HG02973 (cell line): ENCODE measurements at regions not wholly inside any gene's neighbourhood (a gene's known extent, or its start where the extent isn't known, plus 50 kb on each side); places are given as distances from the start of the nearest gene placed in this dataset.

Source experiments
- ATAC-seq: cut with Tn5 transposase; IDR thresholded peaks from one replicate; pipeline ENCODE4 v1.9.1; 2021; ENCODE audit warnings: moderate library complexity; ENCODE audit not compliant: unreplicated experiment

DNA sequence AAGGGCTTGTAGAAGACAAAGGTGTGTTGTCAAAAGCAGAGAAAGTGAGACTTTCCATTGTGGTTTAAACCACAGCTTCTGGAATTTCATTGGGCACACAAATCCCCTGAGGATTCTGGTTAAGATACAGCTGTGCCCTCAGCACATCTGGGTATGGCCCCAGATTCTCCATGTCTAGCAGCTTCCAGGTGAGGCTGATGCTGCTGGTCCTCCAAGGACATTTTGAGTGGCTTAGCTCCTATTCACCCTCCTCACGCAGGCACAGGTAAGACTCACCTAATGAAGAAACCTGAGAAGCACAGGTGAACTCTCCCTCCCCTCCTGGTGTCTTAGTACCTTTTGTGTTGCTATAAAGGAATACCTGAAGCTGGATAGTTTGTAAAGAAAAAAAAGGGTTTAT is 88.9 kb upstream of the IGLL5 start:
- no peak for ATAC-seq

DNA sequence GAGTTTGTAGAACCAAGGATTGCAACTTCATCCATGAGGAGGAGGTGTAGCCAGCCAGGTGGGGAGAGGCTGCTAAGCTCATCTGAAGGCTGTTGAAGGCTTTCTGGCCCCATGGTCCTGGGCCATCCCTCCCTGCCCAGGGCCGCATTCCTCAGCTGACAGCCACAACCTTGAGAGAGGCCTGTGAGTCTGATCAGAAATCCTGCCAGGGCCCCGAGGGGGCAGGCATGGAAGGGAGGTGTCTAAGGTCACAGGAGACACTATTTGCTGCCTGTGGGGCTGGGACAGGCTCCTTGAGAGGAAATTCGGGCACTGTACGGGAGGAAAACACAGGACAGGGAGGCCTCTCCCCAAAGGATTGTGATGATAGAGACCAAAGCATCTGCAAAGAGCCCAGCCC is 88.1 kb upstream of the IGLL5 start:
- no peak for ATAC-seq

DNA sequence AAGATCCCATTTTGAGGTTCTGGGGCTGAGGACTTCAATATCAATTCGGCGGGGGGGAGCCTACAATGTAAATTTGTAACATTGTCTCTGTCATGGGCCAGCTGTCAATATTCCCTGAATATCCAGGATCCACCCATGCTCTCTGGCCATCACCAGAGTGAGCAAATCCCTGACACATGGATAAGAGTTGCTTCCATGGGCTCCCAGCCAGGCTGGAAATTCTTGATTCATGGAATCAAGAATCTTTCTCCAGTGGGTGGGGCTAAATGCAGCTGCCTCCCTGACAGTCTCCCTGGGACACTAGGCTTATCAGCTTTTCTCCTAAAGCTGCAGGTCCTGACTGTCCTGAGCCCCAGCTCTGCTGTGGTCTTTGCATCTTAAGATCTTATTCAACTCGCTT is 86.9 kb upstream of the IGLL5 start:
- ATAC-seq = no peak

DNA sequence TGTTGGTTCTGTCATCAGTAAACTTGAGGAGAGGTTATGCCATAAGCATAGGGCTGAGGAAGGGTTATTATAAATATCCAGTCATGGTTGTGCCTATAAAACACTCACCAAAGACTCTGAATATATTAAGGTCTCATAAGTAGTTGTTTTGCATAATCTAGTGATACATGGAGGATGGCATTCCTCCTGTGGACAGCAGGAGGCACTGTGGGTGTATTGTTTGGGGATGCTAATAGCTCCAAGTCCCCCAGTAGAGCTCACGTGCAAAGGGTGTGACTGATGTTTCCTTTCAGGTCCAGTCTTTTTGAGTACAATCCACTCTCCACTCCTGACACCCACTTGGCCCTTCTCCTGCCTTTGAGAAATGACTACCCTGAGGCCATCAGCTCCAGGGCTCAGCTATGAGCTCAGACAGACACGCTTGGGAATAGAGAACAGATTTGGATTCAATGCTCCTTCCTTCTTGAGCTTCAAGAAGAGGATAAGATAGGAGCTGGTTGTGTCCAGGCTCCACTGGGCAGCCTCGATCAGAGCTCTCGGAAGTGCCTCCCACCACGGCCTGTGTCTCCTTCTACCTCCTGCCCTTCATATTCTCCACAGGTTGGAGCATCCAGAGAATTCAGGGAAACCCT is 85.2 kb upstream of the IGLL5 start:
- no peak for ATAC-seq

DNA sequence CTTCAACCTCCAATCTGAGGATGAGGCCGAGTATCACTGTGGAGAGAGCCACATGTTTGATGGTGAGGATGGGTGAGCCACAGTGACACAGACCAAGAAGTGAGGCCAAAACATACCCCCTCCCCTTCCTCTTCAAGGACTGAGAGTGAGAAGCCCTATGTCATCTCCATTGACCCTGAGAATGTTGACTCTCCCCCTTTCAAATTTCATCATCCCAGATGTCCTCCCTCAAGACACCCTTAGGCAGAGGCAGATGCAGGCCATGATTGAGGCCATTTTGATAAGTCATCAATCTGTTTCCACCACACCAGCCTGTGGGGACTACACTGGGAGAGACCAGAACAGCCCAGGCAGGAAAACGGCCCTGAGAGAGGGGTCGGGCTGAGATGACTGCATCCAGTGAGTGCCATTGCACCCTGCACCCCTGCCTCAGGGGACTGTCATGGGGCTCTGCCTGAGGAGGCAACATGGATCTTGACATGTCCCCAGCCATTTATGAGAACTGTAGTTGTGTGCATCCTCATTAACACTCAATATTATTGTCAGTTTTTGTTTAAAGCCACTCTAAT is 84.2 kb upstream of the IGLL5 start:
- no peak for ATAC-seq

DNA sequence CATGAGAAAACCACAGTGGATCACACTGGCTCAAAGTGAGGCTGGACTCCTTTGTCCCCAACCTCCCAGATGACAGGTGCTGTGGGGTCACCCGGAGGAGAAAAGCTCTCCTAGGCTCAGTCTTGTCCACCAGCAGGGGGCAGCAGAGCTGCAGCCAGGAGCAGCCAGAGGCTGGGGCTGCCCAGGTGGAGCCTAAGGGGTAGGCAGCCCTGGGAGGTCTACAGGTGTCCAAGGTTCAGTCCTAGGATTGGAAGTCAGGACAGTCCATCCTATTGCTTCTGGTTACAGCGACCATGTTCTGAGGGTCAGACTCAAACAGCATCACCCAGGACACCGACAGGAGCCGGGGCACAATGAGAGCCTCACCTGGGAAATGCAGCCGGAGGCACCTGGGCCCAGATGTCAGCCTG is 77.6 kb upstream of the IGLL5 start:
- no peak for ATAC-seq

DNA sequence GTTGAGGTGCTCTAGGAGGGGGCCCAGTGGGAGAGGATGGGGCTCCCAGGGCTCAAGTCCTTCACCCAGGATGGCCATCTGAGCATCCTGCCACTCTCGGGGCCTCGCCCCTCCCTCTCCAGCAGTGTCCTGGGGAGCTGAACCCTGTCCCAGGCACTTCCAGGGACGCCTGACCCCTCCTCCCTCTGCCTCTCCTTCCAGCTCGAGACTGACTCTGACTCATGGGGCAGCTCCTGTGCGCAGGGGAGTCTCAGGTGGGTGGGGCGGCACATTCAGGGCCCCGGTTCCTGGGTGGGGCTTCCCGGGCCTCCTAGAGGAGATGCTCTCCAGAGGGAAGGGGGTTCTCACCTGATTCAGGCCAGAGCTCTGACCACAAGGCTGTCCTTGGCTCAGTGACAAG is 77.1 kb upstream of the IGLL5 start:
- ATAC-seq = no peak

DNA sequence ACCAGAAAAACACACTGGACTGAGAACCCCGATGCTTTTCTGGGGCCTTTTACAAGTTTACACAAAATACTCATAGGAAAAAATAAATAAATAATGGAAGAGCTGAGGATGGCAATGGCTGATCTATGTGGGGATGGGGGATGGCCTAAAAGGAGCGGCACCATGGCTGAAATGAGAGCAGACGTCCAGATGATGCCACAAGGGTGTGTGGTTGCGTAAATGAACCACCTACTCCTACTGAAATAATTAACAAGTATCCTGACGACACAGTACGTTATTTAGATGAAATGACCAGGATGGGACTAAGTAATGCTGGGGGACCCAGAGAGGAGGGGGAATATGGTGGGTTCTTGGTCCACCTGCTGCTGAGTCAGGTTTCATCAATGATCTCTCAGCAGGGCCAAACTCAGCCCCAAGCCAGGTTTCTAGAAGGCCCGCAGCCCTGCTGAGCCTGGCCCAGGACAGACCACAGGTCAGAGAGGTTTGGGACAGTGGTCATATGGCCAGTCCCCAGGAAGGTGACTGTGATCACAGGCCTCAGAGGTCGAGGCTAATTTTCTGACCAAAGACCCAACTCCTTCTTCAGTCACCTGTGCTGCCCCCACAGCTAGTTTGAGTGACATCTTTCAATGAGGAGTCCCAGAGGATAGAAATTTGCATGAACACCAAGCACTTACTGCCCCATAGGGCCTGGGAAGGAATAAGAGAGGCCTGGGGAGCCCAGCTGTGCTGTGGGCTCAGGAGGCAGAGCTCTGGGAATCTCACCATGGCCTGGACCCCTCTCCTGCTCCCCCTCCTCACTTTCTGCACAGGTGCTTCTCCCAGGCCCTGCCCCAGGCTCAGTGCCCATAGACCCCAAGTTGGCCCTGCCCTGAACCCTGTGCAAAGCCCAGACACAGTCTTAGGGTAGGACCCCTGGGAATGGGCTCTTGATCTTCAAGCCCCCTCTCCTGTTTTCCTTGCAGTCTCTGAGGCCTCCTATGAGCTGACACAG is 76.3 kb upstream of the IGLL5 start:
- ATAC-seq = no peak

DNA sequence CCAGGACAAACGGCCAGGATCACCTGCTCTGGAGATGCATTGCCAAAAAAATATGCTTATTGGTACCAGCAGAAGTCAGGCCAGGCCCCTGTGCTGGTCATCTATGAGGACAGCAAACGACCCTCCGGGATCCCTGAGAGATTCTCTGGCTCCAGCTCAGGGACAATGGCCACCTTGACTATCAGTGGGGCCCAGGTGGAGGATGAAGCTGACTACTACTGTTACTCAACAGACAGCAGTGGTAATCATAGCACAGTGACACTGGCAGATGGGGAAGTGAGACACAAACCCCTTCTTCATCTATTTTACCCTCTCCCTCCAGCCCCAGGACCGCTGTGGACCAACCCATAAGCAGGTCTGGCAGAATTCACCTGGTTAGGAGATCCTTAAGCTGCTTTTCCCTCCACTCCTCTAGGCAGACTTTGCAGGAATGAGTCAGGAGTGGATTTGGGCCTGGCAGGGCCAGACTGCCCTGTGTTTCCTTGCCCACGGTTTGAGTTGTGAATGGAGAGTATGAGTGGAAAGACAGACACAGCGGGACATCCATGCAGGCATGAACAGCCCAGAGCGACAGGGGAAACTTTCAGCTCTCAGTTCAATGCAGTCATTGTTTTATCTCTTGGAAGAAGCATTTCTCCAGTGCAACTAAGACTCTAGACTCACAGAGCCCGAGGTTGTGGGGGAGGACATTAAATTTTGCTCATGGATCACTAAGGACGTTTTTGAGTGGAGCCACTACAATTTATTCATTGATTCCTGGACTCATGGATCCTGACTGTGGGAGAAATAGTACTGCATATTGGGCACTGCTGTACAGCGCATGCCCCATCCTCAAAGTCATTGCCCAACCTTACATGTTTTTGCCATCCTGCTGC is 75.3 kb upstream of the IGLL5 start:
- no peak for ATAC-seq

DNA sequence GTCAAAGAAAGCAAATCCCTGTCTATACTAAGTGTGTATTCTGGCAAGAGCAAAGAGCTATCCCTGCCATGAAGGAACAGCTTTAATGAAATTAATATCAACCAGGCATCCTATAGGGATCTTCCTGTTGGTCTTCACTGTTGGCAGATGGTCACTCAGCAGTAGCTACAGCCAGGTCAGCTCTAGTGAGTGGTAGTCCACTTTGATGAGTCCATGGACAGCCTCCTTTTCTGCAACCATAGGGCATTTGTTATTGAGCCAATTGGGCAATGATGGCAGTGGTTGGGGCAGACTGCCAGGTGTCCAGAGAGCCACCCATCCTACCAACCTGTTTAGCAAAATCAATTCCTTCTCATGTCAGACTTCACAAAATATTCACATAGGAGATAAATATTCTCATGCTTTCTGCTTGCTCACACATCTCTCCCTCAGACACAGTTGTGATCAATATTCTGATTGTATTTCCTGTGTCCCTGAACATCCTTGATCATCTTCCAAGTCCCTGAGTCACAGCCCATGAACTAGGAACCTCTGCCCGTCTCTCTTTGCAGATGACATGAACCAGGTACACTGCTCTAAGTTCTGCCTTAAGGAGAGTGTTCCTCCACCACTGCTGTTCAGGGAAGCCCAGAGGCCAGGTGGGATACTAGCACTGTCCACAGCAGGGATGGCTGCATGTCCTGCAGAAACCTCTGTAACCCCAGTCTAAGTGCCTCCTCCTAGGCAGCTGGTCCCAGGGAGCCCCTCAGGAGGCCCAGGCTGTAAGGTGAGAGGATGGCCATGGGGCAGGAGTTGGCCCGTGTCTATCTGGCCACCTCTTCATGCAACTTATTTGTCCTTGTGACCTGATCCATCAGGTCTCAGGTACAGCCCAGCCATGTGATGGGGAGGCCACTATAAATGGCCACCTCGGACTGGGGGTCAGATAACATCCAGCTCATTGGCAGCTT is 74.2 kb upstream of the IGLL5 start:
- ATAC-seq = no peak

DNA sequence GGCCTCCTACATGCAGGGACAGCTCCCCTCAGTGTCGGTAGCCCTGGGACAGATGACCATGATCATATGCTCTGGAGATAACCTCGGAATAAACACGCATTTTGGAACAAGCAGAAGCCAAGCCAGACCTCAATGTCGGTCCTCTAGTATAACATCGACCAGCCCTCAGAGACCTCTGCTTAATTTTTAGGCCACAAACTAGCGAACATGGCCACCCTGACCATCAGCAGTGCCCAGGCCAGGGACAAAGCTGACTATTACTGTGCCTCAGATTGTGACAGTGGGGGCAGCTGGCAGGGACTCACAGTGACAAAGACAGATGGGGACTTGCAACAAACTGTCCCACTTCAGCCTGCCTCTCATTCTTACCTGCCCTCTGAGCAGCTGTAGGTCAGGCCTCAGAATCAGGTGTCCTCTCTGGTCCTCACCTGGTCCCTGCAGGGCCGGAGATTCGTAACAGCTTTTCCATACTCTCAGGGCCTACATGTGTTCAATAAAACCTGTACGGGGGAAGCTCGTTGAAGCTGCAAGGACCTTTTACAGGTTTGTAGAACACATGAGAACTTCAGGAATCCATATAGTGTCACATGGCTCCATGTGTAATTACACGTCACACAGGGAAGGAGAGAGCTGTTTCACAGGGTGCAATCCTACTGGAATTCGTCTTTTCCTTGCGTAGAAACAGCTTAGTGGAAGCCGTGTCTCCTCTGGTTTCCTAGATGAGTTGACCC is 72.8 kb upstream of the IGLL5 start:
- no peak for ATAC-seq

DNA sequence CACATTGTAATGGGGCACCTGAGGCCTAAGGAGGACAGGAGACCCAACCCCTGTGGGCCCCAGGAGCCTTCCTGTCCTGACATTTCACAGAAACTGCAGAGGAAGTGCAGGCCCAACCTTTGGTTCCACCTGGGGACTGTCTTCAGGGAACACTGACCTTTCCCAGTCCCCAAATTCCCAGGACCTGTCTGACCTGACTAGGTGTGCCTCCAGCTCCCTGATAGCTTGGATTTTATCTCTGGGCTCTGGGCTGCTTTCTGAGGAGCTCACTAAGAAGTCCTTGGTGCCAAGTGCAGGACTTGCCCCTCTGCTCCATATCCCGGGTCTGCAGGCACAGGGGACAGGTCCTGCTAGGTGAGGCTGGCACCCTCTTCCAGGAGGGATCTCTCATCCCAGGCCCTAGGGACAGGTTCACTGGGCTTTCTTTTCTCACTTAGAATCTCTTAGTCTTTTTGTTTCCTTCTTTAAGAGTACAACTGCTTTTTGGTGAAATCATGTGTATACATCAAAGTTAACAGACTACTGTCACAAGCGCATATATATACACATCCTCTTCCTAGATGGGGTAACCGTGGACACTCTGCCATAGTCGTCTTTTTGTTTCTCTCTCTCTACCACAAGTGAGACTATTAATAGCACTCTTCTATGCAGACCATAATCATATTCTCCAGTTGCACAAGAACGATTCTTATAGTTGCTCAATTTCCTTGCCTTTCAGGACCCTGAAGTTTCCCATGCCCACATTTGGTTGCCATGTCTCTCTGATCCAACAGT is 72.0 kb upstream of the IGLL5 start:
- no peak for ATAC-seq

DNA sequence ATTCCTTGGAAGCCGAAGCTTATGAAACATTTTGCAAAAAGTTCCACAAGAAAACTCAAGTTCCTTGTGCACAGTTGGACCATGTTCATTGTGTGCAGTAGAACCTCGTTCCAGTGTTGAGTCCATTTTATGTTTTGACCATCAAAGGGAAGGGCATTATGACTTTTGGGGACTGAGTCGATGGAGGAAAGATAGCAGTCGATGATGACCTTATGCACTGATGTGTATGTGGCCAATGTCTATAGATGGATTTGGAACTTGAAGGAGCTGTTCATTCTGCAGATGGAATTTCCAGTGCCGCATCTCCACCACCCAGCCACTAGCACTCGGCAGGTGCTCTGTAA is 71.5 kb upstream of the IGLL5 start:
- ATAC-seq = no peak

DNA sequence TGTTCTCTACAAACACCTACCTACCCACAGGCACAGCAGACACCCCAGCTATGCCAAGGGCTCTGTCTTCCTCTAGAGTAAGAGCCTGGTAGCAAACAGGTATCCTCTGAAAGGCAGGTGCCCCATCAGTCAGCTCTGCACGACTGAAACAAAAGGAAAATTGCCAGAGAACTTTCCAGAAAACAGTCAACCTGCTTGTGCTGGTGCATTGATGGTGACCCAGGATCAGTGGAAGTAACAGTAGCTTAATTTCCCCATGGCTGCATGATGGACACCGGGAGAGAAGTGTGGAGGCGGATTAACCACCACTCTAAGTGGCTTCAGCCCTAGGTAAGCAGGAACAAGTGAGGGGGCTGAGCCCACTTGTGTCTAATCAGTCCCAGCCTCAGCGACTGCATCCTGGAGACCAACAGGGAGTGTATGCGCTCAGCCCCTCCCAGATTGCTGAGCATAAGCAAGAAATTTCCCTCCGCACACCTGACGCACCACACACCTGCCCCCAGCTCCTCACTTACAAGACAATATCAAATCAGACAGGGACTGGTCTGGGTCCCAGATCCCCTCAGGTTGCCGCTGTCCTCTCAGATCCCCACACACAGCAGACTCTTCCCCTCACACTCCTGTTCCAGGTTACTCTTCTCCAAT is 70.7 kb upstream of the IGLL5 start:
- no peak for ATAC-seq

DNA sequence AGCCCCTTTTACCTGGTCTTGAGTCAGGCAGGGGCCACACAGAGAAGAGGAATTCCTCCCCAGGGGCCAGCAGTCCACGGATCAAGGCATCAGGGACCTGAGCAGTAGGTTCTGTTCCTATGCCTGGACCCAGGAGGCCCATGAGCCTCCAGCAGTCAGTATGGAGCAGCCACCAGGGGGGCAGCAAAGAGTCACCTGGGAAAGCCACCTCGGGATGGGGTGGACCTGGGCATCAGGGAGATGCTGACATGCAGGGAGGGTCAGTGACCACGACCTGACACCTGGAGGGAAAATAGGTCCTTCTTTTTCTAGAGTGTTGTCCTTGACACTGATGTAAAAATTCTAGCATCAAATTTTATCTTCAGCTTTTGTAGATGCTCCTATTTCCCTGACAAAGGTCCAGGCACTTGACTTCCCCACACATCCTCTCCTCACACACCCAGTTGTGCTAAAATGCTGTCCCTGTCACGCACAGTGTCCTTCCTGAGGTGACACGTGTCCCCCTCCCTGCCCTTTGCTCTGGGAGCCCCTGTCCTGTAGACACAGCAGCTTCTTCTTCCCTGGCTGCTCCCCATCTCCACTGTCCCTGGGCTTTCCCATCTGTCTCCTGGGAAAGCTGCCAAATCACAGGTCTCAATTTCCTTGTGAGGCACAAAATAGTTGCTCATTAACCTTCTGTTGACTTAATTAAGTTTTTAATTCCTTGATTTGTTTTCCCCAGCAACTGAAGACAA is 70.0 kb upstream of the IGLL5 start:
- no peak for ATAC-seq

DNA sequence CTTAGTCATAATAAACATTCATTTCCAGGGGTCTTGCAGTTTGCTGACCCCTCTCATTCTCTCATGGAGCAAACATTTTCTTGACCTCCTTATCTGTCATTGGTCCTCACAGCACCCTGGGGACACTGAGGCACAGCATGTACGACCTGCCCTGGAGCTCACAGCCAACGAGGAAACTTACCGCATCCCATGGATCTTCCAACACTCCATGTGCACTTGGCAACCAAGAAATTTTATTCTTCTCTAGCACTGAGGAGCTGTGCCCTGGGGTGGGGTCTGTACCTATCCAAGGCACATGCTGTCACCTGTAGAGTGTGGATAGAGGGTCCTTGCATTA is 69.4 kb upstream of the IGLL5 start:
- no peak for ATAC-seq
